Upper lobe of right lung (tissue), 1 donor: ENCODE measurements at regions not wholly inside any gene's neighbourhood (a gene's known extent, or its start where the extent isn't known, plus 50 kb on each side); places are given as distances from the start of the nearest gene placed in this dataset.

Source experiments
- ATAC-seq: fragments of 200-7000 bp; cut with Tn5 transposase; one replicate; pipeline ENCODE4 v1.9.1; 2020; ENCODE audit warnings: mild to moderate bottlenecking, moderate library complexity
- DNase-seq: peaks from one replicate; pipeline ENCODE4 v3.0.0-alpha.2; 2020
- H3K27ac ChIP-seq: fragments of 200-600 bp; one replicate; pipeline ENCODE4 v1.8.0; 2022
- H3K27me3 ChIP-seq: fragments of 200-600 bp; one replicate; pipeline ENCODE4 v1.8.0; 2022; ENCODE audit warnings: mild to moderate bottlenecking
- H3K36me3 ChIP-seq: fragments of 200-600 bp; one replicate; pipeline ENCODE4 v1.8.0; 2022
- H3K4me1 ChIP-seq: fragments of 200-600 bp; one replicate; pipeline ENCODE4 v1.8.0; 2022
- H3K4me3 ChIP-seq: fragments of 200-600 bp; one replicate; pipeline ENCODE4 v1.8.0; 2022; ENCODE audit warnings: mild to moderate bottlenecking
- H3K9me3 ChIP-seq: fragments of 200-600 bp; one replicate; pipeline ENCODE4 v1.8.0; 2022
- intact Hi-C: fragments of 100-400 bp; cut with DNase I; formaldehyde crosslinking; loops from one replicate; pipeline ENCODE4 v1.11.0; 2022
- TF ChIP-seq, protein P1 (sequence below): fragments of 200-600 bp; IDR thresholded peaks from one replicate; pipeline ENCODE4 v1.8.0; 2022; ENCODE audit warnings: antibody characterized with exemption
- donor health status: DM: no; HTN: yes; CAD: no; lungs with severe emphysema.

DNA sequence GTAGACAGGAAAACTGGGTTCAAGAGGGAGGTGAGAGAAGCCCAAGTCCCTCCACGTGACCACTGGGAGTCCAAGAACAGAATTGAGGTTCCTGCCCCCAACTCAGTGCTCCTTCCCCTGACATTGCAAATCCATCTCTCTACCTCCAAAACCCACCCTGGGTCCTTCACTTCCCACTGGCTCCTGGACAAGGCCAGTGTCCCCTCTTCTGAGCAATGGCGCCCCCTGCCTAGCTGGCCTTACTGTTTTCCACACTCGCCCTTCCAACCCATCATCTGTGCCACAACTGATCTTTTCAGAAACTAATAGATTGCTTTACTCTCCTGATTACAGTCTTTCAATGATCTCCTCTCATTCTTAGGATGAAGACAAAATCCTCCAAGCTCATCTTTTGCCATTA lies 200.3 kb downstream of the ANKRD60 start:
- no peak for DNase-seq
- intact Hi-C loops, result no loop called here

DNA sequence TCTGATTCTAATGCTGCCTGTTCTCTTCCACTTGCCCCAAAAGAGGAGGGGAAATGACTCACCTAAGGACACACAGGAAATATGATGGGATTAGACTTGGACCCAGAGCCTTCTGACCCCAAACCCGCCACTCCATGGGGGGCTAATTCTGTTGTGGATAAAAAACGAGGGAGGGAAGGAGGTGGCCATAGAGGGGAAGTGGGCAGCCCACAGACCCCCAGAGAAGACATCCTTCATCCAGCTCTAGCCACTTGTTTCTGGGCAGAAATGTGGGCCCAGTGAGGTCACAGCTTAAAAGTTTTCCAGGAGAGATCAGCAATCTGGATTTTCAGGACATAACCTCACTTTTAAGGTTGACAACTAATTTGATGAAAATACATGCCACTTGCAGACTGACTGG lies 202.1 kb downstream of the ANKRD60 start:
- Histone ChIP-seq H3K9me3 (no peaks in the 10 kb centered on the region), H3K36me3 (no peaks in the 10 kb centered on the region), H3K27ac (no peak overlapping the region), H3K4me1 (no peaks in the 10 kb centered on the region), H3K27me3 (no peaks in the 10 kb centered on the region), H3K4me3 (no peak overlapping the region)
- intact Hi-C loops, result no loop called here
- DNase-seq (no peak), ATAC-seq (no peak)
- TF ChIP-seq, protein P1, sequence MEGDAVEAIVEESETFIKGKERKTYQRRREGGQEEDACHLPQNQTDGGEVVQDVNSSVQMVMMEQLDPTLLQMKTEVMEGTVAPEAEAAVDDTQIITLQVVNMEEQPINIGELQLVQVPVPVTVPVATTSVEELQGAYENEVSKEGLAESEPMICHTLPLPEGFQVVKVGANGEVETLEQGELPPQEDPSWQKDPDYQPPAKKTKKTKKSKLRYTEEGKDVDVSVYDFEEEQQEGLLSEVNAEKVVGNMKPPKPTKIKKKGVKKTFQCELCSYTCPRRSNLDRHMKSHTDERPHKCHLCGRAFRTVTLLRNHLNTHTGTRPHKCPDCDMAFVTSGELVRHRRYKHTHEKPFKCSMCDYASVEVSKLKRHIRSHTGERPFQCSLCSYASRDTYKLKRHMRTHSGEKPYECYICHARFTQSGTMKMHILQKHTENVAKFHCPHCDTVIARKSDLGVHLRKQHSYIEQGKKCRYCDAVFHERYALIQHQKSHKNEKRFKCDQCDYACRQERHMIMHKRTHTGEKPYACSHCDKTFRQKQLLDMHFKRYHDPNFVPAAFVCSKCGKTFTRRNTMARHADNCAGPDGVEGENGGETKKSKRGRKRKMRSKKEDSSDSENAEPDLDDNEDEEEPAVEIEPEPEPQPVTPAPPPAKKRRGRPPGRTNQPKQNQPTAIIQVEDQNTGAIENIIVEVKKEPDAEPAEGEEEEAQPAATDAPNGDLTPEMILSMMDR, result no peak

More for the DNA sequence above, 200.3 kb downstream of the ANKRD60 start:
- no peaks in the 10 kb centered on the region for H3K27me3 ChIP-seq
- peak; percentile 26 for ATAC-seq
- TF ChIP-seq, protein P1, result peak; percentile 20
- no peaks in the 10 kb centered on the region for H3K9me3 ChIP-seq
- no peak overlapping the region for H3K4me3 ChIP-seq
- H3K27ac ChIP-seq, result no peak overlapping the region
- H3K36me3 ChIP-seq, result no peaks in the 10 kb centered on the region
- no peaks in the 10 kb centered on the region for H3K4me1 ChIP-seq

DNA sequence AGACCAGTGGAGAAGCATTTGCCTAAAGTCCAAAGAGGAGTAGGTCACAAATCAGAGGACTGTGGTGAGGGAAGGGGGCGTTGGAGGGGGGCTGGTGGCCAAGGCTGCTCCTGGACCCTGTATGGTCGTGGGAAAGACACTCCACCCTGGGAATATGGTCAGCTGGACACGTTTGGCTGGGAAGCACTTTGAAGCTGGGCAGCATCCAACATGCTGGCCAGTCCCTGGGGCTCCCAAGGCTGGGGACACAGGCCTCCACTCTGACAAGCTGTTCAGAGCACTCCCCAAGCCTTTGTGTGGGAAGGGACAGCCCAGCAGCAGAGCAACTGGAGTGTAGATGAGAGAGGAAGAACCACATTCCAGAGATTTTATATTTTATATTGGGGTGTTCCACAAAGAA lies 203.2 kb downstream of the ANKRD60 start:
- Histone ChIP-seq H3K27ac (no peak overlapping the region), H3K36me3 (no peaks in the 10 kb centered on the region), H3K4me3 (no peak overlapping the region), H3K4me1 (no peaks in the 10 kb centered on the region), H3K27me3 (no peaks in the 10 kb centered on the region), H3K9me3 (no peaks in the 10 kb centered on the region)
- intact Hi-C loops, result no loop called here
- TF ChIP-seq, protein P1, result no peak
- DNase-seq (no peak), ATAC-seq (no peak)

DNA sequence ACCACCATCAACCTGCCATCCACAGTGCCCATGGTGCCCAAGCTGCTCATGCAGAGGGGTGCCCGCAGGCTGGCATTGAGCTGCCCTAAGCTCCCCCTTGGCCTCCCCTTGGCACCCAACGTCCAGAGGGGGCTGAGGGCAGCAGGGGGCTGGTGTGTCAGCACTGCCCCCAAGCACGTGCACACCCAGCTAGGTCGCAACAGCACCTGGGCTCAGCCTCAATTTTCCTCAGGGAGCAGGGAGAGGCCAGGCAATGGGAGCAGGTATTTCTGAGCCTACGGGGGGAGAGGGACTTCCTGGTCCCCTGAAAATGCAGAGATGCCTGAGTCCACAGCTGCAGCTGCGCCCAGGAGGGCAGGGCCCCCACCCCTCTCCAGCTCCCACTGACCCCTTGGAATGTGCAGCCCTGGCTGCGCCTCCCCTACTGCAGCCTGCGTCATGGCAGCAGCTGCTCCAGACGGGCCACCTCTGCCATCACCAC lies 204.2 kb downstream of the ANKRD60 start:
- DNase-seq (no peak), ATAC-seq (no peak)
- Histone ChIP-seq H3K36me3 (no peaks in the 10 kb centered on the region), H3K4me1 (no peaks in the 10 kb centered on the region), H3K9me3 (no peaks in the 10 kb centered on the region), H3K27me3 (no peaks in the 10 kb centered on the region), H3K4me3 (no peak overlapping the region), H3K27ac (no peak overlapping the region)
- intact Hi-C loops, result no loop called here
- TF ChIP-seq, protein P1, result no peak

DNA sequence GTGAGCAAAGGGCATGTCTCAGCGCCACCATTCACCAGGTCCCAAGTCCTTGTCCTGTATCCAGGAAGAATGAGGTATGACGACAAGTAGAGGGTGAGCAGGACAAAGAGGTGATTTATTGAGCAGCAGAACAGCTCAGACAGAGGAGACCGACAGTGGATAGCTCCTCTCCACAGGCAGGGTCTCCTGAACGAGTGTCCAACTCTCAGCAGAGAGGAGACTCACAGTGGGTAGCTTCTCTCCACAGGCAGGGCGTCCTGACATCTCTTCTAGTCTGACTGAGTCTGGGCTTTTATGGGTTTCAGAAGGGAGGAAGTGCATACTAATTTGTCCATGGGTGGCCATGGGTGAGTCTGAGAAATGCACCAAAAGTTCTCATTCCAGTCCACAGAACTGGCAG lies 204.7 kb downstream of the ANKRD60 start:
- Histone ChIP-seq H3K4me3 (no peak overlapping the region), H3K36me3 (no peaks in the 10 kb centered on the region), H3K27ac (no peak overlapping the region), H3K27me3 (no peaks in the 10 kb centered on the region), H3K9me3 (no peaks in the 10 kb centered on the region), H3K4me1 (no peaks in the 10 kb centered on the region)
- intact Hi-C loops, result no loop called here
- DNase-seq (no peak), ATAC-seq (no peak)
- TF ChIP-seq, protein P1, result no peak

DNA sequence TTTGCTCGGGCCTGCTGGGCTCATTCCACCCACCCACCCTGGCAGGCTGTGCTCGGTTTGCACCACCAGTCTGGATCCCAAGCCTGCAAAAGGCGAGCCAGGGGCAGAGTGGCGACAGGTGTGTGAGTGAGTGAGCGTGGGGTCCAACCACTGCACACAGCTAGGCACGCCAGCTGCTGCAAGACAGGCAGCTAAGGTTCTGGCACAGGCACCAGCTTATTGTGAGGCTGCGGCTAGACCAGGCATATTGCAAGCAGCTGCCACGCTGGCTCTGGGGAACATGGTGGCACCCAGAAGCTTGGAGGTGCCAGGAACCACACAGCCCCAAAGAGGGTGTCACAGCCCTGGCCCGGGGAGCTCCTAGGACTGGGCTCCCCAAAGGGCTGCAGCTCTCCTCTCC lies 205.1 kb downstream of the ANKRD60 start:
- ATAC-seq (no peak), DNase-seq (no peak)
- Histone ChIP-seq H3K4me3 (no peak overlapping the region), H3K27me3 (no peaks in the 10 kb centered on the region), H3K4me1 (no peaks in the 10 kb centered on the region), H3K9me3 (no peaks in the 10 kb centered on the region), H3K27ac (no peak overlapping the region), H3K36me3 (no peaks in the 10 kb centered on the region)
- intact Hi-C loops, result no loop called here
- TF ChIP-seq, protein P1, result no peak
